ENCODE measurements at regions not wholly inside any gene's neighbourhood (a gene's known extent, or its start where the extent isn't known, plus 50 kb on each side); places are given as distances from the start of the nearest gene placed in this dataset.

- DNase-seq, result no peak
These were observed 292.2 kb upstream of the NPVF start for GRCh38 chr7:25520516-25520915.

- DNase-seq, result no peak
These were observed 292.9 kb upstream of the NPVF start for GRCh38 chr7:25521236-25521635.

GRCh38 chr7:25522727-25523126 is 294.4 kb upstream of the NPVF start:
- DNase-seq, result no peak

- no peak for DNase-seq
These were observed 299.4 kb upstream of the NPVF start for GRCh38 chr7:25527665-25528170.

GRCh38 chr7:25529320-25529719 is 301.0 kb upstream of the NPVF start:
- no peak for DNase-seq

GRCh38 chr7:25536851-25537250 is 308.6 kb upstream of the NPVF start:
- no peak for DNase-seq

GRCh38 chr7:25537662-25538375 is 309.5 kb upstream of the NPVF start:
- no peak for DNase-seq

GRCh38 chr7:25541094-25541821 is 313.0 kb upstream of the NPVF start:
- no peak for DNase-seq

- no peak for DNase-seq
These were observed 313.6 kb upstream of the NPVF start for GRCh38 chr7:25541877-25542276.

GRCh38 chr7:25543210-25543609 is 314.9 kb upstream of the NPVF start:
- no peak for DNase-seq

GRCh38 chr7:25543798-25544197 is 315.5 kb upstream of the NPVF start:
- no peak for DNase-seq

- DNase-seq, result no peak
These were observed 316.0 kb upstream of the NPVF start for GRCh38 chr7:25544254-25544653.

- DNase-seq, result no peak
These were observed 317.1 kb upstream of the NPVF start for GRCh38 chr7:25545124-25546008.

- DNase-seq, result no peak
These were observed 318.0 kb upstream of the NPVF start for GRCh38 chr7:25546306-25546705.

- DNase-seq, result no peak
These were observed 321.1 kb upstream of the NPVF start for GRCh38 chr7:25549271-25549921.

GRCh38 chr7:25550149-25550548 is 321.9 kb upstream of the NPVF start:
- no peak for DNase-seq

GRCh38 chr7:25552998-25553397 is 324.7 kb upstream of the NPVF start:
- DNase-seq, result no peak

- DNase-seq, result no peak
These were observed 325.4 kb upstream of the NPVF start for GRCh38 chr7:25553580-25554291.

- no peak for DNase-seq
These were observed 329.2 kb upstream of the NPVF start for GRCh38 chr7:25557379-25557917.

- DNase-seq, result no peak
These were observed 329.6 kb upstream of the NPVF start for GRCh38 chr7:25557930-25558329.

GRCh38 chr7:25558605-25559004 is 330.3 kb upstream of the NPVF start:
- DNase-seq, result no peak
